ENCODE measurements at regions not wholly inside any gene's neighbourhood (a gene's known extent, or its start where the extent isn't known, plus 50 kb on each side); places are given as distances from the start of the nearest gene placed in this dataset.

DNA sequence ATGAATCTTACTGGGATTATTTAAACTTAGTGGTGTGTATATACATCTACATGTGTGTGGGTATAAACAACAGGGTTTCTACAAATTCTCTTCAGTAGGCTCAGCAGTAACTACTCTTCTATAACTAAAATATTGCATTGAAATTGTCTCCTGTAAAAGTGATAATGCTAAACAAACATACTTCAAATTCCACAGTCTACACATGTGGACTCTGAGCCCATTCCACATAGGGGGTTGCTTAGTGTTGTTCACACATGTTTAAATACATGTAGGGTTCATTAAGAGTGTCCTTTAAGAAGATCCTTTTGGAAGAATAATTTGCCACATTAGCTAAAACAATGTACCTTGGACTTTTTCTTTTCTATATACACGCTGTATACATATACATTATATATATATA is 152.8 kb upstream of the VRK2 start:
- TF ChIP-seq ZNF565 (CRISPR knock-in tag; conservative IDR thresholded peaks at IDR 0.05; ENCODE audit: low read depth) (no peak), ZFP3 (CRISPR knock-in tag; IDR thresholded peaks at IDR 0.05) (no peak), RARB (CRISPR knock-in tag; IDR thresholded peaks at IDR 0.05) (no peak), TCF4 (CRISPR knock-in tag; IDR thresholded peaks at IDR 0.05; ENCODE audit: borderline replicate concordance) (no peak)
- TF ChIP-seq, protein P1, sequence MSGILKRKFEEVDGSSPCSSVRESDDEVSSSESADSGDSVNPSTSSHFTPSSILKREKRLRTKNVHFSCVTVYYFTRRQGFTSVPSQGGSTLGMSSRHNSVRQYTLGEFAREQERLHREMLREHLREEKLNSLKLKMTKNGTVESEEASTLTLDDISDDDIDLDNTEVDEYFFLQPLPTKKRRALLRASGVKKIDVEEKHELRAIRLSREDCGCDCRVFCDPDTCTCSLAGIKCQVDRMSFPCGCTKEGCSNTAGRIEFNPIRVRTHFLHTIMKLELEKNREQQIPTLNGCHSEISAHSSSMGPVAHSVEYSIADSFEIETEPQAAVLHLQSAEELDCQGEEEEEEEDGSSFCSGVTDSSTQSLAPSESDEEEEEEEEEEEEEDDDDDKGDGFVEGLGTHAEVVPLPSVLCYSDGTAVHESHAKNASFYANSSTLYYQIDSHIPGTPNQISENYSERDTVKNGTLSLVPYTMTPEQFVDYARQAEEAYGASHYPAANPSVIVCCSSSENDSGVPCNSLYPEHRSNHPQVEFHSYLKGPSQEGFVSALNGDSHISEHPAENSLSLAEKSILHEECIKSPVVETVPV (CRISPR knock-in tag; IDR thresholded peaks at IDR 0.05), result no peak
- TF ChIP-seq, protein P2, sequence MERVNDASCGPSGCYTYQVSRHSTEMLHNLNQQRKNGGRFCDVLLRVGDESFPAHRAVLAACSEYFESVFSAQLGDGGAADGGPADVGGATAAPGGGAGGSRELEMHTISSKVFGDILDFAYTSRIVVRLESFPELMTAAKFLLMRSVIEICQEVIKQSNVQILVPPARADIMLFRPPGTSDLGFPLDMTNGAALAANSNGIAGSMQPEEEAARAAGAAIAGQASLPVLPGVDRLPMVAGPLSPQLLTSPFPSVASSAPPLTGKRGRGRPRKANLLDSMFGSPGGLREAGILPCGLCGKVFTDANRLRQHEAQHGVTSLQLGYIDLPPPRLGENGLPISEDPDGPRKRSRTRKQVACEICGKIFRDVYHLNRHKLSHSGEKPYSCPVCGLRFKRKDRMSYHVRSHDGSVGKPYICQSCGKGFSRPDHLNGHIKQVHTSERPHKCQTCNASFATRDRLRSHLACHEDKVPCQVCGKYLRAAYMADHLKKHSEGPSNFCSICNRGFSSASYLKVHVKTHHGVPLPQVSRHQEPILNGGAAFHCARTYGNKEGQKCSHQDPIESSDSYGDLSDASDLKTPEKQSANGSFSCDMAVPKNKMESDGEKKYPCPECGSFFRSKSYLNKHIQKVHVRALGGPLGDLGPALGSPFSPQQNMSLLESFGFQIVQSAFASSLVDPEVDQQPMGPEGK (CRISPR knock-in tag; IDR thresholded peaks at IDR 0.05; ENCODE audit: borderline replicate concordance), result no peak
- ATAC-seq, result no peak

DNA sequence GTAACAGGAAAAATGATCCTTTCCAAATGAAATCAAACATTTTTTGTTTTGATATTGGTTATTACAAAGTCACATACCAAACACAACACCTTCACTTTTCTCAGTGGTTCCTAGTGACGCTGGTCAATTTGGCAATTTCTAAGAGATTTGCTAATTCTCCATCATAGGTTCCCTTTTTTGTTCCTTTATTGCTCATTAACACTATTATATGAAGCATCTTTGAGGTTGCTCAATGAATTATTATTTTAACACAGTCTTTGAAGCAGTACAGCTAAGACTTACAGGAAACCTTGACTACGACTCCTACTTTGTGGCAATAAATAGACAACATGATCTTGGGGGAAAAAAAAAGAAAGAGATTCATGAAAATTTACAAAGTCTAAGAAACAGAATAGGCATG is 152.2 kb upstream of the VRK2 start:
- ATAC-seq, result no peak
- TF ChIP-seq GLIS3 (CRISPR knock-in tag; IDR thresholded peaks at IDR 0.05) (no peak), ISL1 (CRISPR knock-in tag; IDR thresholded peaks at IDR 0.05) (no peak), BACH2 (CRISPR knock-in tag; IDR thresholded peaks at IDR 0.05; ENCODE audit: borderline replicate concordance) (no peak), CSDC2 (CRISPR knock-in tag; IDR thresholded peaks at IDR 0.05) (no peak), OSR1 (CRISPR knock-in tag; IDR thresholded peaks at IDR 0.05) (no peak), ZC3H10 (CRISPR knock-in tag; IDR thresholded peaks at IDR 0.05) (no peak), TOX (CRISPR knock-in tag; IDR thresholded peaks at IDR 0.05; ENCODE audit: borderline replicate concordance) (no peak), PPARA (CRISPR knock-in tag; IDR thresholded peaks at IDR 0.05; ENCODE audit: borderline replicate concordance) (no peak), RARB (CRISPR knock-in tag; IDR thresholded peaks at IDR 0.05) (no peak), TCF4 (CRISPR knock-in tag; IDR thresholded peaks at IDR 0.05; ENCODE audit: borderline replicate concordance) (no peak), SNAI2 (CRISPR knock-in tag; IDR thresholded peaks at IDR 0.05) (no peak), ZNF70 (CRISPR knock-in tag; IDR thresholded peaks at IDR 0.05) (no peak), ZFP3 (CRISPR knock-in tag; IDR thresholded peaks at IDR 0.05) (no peak)
- TF ChIP-seq, protein P2 (CRISPR knock-in tag; IDR thresholded peaks at IDR 0.05; ENCODE audit: borderline replicate concordance), result no peak
- TF ChIP-seq, protein P3, sequence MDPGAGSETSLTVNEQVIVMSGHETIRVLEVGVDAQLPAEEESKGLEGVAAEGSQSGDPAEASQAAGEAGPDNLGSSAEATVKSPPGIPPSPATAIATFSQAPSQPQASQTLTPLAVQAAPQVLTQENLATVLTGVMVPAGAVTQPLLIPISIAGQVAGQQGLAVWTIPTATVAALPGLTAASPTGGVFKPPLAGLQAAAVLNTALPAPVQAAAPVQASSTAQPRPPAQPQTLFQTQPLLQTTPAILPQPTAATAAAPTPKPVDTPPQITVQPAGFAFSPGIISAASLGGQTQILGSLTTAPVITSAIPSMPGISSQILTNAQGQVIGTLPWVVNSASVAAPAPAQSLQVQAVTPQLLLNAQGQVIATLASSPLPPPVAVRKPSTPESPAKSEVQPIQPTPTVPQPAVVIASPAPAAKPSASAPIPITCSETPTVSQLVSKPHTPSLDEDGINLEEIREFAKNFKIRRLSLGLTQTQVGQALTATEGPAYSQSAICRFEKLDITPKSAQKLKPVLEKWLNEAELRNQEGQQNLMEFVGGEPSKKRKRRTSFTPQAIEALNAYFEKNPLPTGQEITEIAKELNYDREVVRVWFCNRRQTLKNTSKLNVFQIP (CRISPR knock-in tag; IDR thresholded peaks at IDR 0.05; ENCODE audit: borderline replicate concordance, low read depth), result no peak

DNA sequence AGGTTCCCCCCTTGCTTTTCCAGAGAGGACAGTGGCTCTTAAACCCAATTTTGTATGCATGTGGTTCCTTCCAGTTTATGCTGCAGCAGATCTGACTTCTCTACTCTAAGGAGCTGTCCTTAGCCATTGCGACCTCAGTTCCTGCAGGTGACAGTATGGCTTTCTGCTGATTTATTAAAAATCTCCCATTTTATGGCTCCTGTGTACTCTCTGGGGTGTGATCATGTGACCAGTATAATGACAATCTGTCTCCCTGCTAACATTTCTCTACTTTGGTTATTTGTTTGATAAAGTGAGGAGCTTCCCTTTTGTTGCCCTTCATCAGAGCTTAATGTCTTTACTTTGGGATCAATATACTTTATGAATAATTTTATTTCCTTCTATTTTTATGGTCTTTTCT is 148.7 kb upstream of the VRK2 start:
- no peak for ATAC-seq
- no peak for TF ChIP-seq ZC3H10 (CRISPR knock-in tag; IDR thresholded peaks at IDR 0.05)
- TF ChIP-seq, protein P1 (CRISPR knock-in tag; IDR thresholded peaks at IDR 0.05), result no peak

DNA sequence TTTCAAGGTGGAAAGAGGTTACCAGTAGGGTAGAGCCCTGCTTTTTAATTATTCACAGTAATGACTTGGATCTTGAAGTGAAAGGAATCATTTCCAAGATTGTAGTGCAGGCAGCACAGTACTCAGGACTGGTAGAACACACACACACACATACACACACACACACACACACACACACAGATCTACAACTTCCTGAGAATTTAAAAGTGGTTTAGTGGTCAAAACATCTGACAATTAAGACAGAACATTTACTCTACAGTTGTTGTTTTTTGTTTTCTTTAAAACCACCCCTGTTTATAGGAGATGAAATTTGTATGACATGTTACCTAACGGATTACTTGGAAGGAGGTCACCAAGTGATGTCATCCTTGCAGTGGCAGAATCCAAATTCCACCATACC is 146.7 kb upstream of the VRK2 start:
- ATAC-seq, result no peak
- TF ChIP-seq ZFP30 (CRISPR knock-in tag; IDR thresholded peaks at IDR 0.05), result no peak

DNA sequence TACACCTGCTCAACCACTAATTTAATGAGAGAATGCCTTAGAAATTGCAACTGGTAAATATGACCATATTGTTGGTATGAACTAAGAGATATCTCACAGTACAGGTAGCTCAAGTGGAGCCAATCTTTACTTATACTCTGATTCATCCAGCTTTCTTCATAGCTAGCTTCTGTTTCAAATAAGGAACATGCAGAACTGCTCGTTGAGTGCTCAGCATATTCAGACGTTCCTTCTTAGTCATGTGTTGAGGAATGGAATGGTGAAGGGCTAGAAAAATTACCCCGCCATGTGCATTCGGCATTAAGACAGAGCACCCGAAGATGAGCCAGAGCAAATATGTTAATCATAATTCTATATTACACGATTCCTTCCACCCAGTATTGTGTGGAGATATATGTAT is 144.0 kb upstream of the VRK2 start:
- no peak for ATAC-seq
- TF ChIP-seq ZFP30 (CRISPR knock-in tag; IDR thresholded peaks at IDR 0.05) (no peak), ARNTL (CRISPR knock-in tag; IDR thresholded peaks at IDR 0.05; ENCODE audit: borderline replicate concordance, low read depth) (no peak), GLIS3 (CRISPR knock-in tag; IDR thresholded peaks at IDR 0.05) (no peak), ZC3H10 (CRISPR knock-in tag; IDR thresholded peaks at IDR 0.05) (no peak), PPARA (CRISPR knock-in tag; IDR thresholded peaks at IDR 0.05; ENCODE audit: borderline replicate concordance) (no peak), TOX (CRISPR knock-in tag; IDR thresholded peaks at IDR 0.05; ENCODE audit: borderline replicate concordance) (no peak), RARB (CRISPR knock-in tag; IDR thresholded peaks at IDR 0.05) (no peak), ISL1 (CRISPR knock-in tag; IDR thresholded peaks at IDR 0.05) (no peak), ZNF8 (CRISPR knock-in tag; IDR thresholded peaks at IDR 0.05) (no peak), ZFP3 (CRISPR knock-in tag; IDR thresholded peaks at IDR 0.05) (no peak)
- TF ChIP-seq, protein P3 (CRISPR knock-in tag; IDR thresholded peaks at IDR 0.05; ENCODE audit: borderline replicate concordance, low read depth), result no peak
- TF ChIP-seq, protein P2 (CRISPR knock-in tag; IDR thresholded peaks at IDR 0.05; ENCODE audit: borderline replicate concordance), result no peak

Measured in SK-N-SH treated with all-trans-retinoic acid at 6 μM for 48 hours (cell line).